Prostate gland (tissue), 2 donors: ENCODE measurements at regions not wholly inside any gene's neighbourhood (a gene's known extent, or its start where the extent isn't known, plus 50 kb on each side); places are given as distances from the start of the nearest gene placed in this dataset.

Source experiments
- CTCF ChIP-seq, 4 experiments: fragments of 200-600 bp in 2 of 4; fragments of 450-650 bp in 2 of 4; sonication (generic) in 2 of 4; IDR thresholded peaks; 1 replicate in 3 of 4; 2 replicates in 1 of 4; pipeline ENCODE4 v1.5.1; 2016 to 2019; ENCODE audit warnings: antibody characterized with exemption in 4 of 4, mild to moderate bottlenecking in 2 of 4, moderate library complexity in 2 of 4
- POLR2AphosphoS5 ChIP-seq: sonication (generic); formaldehyde crosslinking; IDR thresholded peaks from one replicate; pipeline ENCODE4 v1.6.1; 2017; ENCODE audit warnings: antibody characterized with exemption

GRCh38 chr3:164683489-164683888 lies 394.8 kb downstream of the SI start:
- TF ChIP-seq CTCF (IDR thresholded peaks at IDR 0.05) (no peak), POLR2AphosphoS5 (no peak)
